Sigmoid colon (tissue), 4 donors: ENCODE measurements at regions not wholly inside any gene's neighbourhood (a gene's known extent, or its start where the extent isn't known, plus 50 kb on each side); places are given as distances from the start of the nearest gene placed in this dataset.

Experiments used
- POLR2A ChIP-seq, 2 donors: fragments of 450-650 bp; IDR thresholded peaks; one replicate each; pipeline ENCODE4 v1.6.1; 2016; ENCODE audit warnings: antibody characterized with exemption in 2 of 2, mild to moderate bottlenecking in 2 of 2, moderate library complexity in 2 of 2
- POLR2AphosphoS5 ChIP-seq, 4 donors: sonication (generic); formaldehyde crosslinking; IDR thresholded peaks; one replicate each; pipeline ENCODE4 v1.6.1; 2017; ENCODE audit warnings: antibody characterized with exemption in 4 of 4
- TF ChIP-seq, protein P1 (sequence below), 4 experiments: fragments of 450-650 bp in 3 of 4; fragments of 200-600 bp in 1 of 4; IDR thresholded peaks; one replicate each; pipeline ENCODE4 v1.5.1; 2016 to 2019; ENCODE audit warnings: antibody characterized with exemption in 4 of 4, mild to moderate bottlenecking in 3 of 4, moderate library complexity in 2 of 4

DNA sequence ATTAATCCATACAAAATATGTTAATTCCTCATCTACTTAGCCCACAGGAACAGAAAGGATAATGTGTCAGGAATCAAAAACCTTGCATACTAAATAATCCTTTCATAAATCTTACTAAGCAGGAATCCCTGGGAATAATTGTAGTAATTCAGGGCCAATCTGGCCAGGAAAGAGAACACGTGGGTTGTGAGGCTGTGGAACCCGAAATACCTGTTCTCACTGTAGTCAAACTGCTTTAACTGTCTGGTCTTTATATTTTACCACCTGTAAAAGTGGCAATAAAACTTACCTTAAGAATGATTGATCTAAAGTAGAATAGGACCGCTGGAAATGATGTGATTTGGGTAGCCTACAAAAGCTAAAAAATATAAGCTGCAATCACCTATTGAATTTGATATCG lies 1620.9 kb downstream of the STIM2 start:
- TF ChIP-seq POLR2A (IDR thresholded peaks at IDR 0.05) (no peak), POLR2AphosphoS5 (IDR thresholded peaks at IDR 0.05) (no peak)
- TF ChIP-seq, protein P1, sequence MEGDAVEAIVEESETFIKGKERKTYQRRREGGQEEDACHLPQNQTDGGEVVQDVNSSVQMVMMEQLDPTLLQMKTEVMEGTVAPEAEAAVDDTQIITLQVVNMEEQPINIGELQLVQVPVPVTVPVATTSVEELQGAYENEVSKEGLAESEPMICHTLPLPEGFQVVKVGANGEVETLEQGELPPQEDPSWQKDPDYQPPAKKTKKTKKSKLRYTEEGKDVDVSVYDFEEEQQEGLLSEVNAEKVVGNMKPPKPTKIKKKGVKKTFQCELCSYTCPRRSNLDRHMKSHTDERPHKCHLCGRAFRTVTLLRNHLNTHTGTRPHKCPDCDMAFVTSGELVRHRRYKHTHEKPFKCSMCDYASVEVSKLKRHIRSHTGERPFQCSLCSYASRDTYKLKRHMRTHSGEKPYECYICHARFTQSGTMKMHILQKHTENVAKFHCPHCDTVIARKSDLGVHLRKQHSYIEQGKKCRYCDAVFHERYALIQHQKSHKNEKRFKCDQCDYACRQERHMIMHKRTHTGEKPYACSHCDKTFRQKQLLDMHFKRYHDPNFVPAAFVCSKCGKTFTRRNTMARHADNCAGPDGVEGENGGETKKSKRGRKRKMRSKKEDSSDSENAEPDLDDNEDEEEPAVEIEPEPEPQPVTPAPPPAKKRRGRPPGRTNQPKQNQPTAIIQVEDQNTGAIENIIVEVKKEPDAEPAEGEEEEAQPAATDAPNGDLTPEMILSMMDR (IDR thresholded peaks at IDR 0.05), result no peak
